ENCODE measurements at regions not wholly inside any gene's neighbourhood (a gene's known extent, or its start where the extent isn't known, plus 50 kb on each side); places are given as distances from the start of the nearest gene placed in this dataset.

- Histone ChIP-seq H3K27ac (no peak overlapping the region), H3K79me2 (no peaks in the 10 kb centered on the region)
- no peak for TF ChIP-seq CTCF (IDR thresholded peaks at IDR 0.05)
Observed at GRCh38 chr6:21733311-21733710, 139.8 kb downstream of the SOX4 start.

GRCh38 chr6:21734204-21734603 is 140.7 kb downstream of the SOX4 start:
- H3K4me1 ChIP-seq = no peaks in the 10 kb centered on the region

More at GRCh38 chr6:21733311-21733710, 139.8 kb downstream of the SOX4 start:
- Histone ChIP-seq H3K4me3 (ENCODE audit: low read depth, low read length) (no peak overlapping the region), H3K4me2 (ENCODE audit: low read length) (no peak overlapping the region), H3K36me3 (ENCODE audit: control insufficient read depth, insufficient read depth, low read length) (no peaks in the 10 kb centered on the region), H3K27me3 (ENCODE audit: control insufficient read depth, insufficient read depth, low read length) (no peaks in the 10 kb centered on the region), H3K4me1 (no peaks in the 10 kb centered on the region), H2AFZ (no peak overlapping the region), H3K9ac (no peak overlapping the region), H3K9me3 (ENCODE audit: control insufficient read depth, low read length) (no peaks in the 10 kb centered on the region)

DNA sequence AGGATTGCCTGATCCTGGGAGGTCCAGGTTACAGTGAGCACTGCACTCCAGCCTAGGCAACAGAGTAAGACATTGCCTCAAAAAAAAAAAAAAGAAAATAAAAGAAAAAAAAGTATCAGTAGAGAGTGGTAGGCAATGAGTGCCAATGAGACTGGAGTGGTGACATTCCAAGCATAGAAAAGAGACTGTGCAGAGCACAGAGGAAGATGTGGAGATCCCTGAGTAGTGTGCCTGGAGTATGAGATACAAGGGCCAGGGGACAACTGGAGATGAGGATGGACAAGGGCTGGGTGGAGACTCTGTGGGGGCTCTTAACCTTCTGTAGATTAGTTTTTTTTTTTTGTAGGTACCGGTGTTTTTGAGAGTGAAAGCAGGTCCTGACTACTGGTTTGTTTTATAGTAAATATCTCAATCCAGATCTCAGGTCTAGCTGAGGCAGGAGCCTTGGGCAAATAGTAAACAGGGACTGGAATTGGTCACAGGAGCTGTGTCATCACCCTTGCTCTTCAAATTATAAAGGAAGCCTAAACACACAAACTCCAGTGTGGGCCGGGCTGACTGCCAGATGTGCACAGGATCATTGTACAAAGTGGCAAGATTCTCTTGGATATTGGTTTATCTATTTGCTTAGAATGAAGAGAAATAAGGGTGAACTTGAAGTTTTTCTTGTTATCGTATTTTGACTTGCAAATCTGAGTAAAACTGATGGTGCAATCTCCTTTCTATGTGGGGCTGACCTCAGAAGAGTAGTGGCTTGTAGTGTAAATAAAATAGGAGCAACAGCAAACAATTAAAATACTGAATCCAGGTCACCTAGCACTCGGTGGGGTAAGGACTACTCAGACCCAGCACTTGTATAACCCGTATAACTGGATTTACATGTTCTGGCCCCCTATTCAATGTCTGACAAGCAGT is 144.9 kb downstream of the SOX4 start:
- no peaks in the 10 kb centered on the region for H3K36me3 ChIP-seq (ENCODE audit: control insufficient read depth, insufficient read depth, low read length)
- H3K27me3 ChIP-seq (ENCODE audit: control insufficient read depth, insufficient read depth, low read length) = no peaks in the 10 kb centered on the region
- no peak overlapping the region for H3K4me3 ChIP-seq (ENCODE audit: low read depth, low read length)
- H3K79me2 ChIP-seq = no peaks in the 10 kb centered on the region
- H3K4me2 ChIP-seq (ENCODE audit: low read length) = no peak overlapping the region
- H3K9me3 ChIP-seq (ENCODE audit: control insufficient read depth, low read length) = no peaks in the 10 kb centered on the region
- H3K4me1 ChIP-seq = no peaks in the 10 kb centered on the region
- H2AFZ ChIP-seq = peak overlapping the region; percentile 43
- no peak for TF ChIP-seq CTCF (IDR thresholded peaks at IDR 0.05)
- H3K27ac ChIP-seq = no peak overlapping the region
- H3K9ac ChIP-seq = no peak overlapping the region

More at GRCh38 chr6:21734204-21734603, 140.7 kb downstream of the SOX4 start:
- Histone ChIP-seq H3K27me3 (ENCODE audit: control insufficient read depth, insufficient read depth, low read length) (no peaks in the 10 kb centered on the region), H3K4me3 (ENCODE audit: low read depth, low read length) (no peak overlapping the region), H3K79me2 (no peaks in the 10 kb centered on the region), H3K36me3 (ENCODE audit: control insufficient read depth, insufficient read depth, low read length) (no peaks in the 10 kb centered on the region), H3K27ac (no peak overlapping the region), H2AFZ (no peak overlapping the region), H3K4me2 (ENCODE audit: low read length) (no peak overlapping the region), H3K9me3 (ENCODE audit: control insufficient read depth, low read length) (no peaks in the 10 kb centered on the region), H3K9ac (no peak overlapping the region)
- no peak for TF ChIP-seq CTCF (IDR thresholded peaks at IDR 0.05)

DNA sequence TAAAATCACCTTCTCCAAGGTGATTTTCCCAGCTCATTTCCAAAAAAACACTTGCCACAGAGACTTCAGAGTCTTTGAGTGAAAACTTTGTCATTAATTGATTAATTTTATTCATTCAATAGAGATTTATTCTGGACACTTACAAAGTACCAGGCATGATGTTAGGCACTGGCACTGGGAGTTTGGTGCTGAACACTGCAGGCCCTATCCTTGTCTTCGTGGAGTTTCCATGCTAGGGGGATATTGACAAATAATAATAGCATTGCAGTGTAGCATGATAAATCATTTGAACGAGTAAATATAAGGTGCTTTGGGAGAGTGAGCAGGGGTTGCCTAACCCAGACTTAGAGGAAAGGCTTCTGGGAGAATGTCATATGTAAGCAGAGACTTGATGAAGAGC is 145.7 kb downstream of the SOX4 start:
- TF ChIP-seq CTCF (IDR thresholded peaks at IDR 0.05) = no peak
- Histone ChIP-seq H3K4me3 (ENCODE audit: low read depth, low read length) (no peak overlapping the region), H3K9me3 (ENCODE audit: control insufficient read depth, low read length) (no peaks in the 10 kb centered on the region), H3K9ac (no peak overlapping the region), H3K36me3 (ENCODE audit: control insufficient read depth, insufficient read depth, low read length) (no peaks in the 10 kb centered on the region), H3K4me1 (no peaks in the 10 kb centered on the region), H3K4me2 (ENCODE audit: low read length) (no peak overlapping the region), H3K79me2 (no peaks in the 10 kb centered on the region), H3K27ac (no peak overlapping the region), H3K27me3 (ENCODE audit: control insufficient read depth, insufficient read depth, low read length) (no peaks in the 10 kb centered on the region), H2AFZ (no peak overlapping the region)

DNA sequence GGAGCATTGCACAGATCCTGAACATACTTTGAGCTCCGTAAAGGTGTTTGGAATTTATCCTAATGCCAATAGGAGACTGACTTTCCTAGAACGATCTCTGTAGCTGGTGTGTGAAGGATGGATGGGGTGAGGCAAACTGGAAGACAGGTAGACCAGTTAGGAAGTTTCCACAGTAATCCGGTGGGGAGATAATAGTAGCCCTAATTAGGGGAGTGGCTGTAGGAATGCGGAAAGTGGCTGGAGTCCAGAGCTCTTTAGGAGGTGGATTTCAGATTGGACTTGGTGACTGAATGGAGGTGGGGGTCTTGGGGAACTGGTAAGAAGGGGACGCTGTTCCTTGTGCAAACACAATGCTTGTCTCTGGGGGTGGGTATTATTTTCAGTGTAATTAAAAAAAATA is 146.3 kb downstream of the SOX4 start:
- Histone ChIP-seq H3K4me3 (ENCODE audit: low read depth, low read length) (no peak overlapping the region), H3K36me3 (ENCODE audit: control insufficient read depth, insufficient read depth, low read length) (no peaks in the 10 kb centered on the region)
- TF ChIP-seq CTCF (IDR thresholded peaks at IDR 0.05) = no peak

More for the DNA sequence above, 146.3 kb downstream of the SOX4 start:
- Histone ChIP-seq H3K4me1 (no peaks in the 10 kb centered on the region), H3K4me2 (ENCODE audit: low read length) (no peak overlapping the region), H3K9ac (no peak overlapping the region), H2AFZ (no peak overlapping the region), H3K79me2 (no peaks in the 10 kb centered on the region), H3K9me3 (ENCODE audit: control insufficient read depth, low read length) (no peaks in the 10 kb centered on the region), H3K27ac (no peak overlapping the region), H3K27me3 (ENCODE audit: control insufficient read depth, insufficient read depth, low read length) (no peaks in the 10 kb centered on the region)
